ENCODE measurements at regions not wholly inside any gene's neighbourhood (a gene's known extent, or its start where the extent isn't known, plus 50 kb on each side); places are given as distances from the start of the nearest gene placed in this dataset.
"Not testable (repeated sequence)": the region's sequence is repeated elsewhere in the genome, so short reads cannot be mapped to it uniquely, and the experiment has no call there.

- not testable (repeated sequence) for TF ChIP-seq YY1 (IDR thresholded peaks at IDR 0.05; ENCODE audit: extremely low read depth, insufficient replicate concordance, low read depth, low read length); JUND (IDR thresholded peaks at IDR 0.05); ATF3 (IDR thresholded peaks at IDR 0.05); SIN3A (IDR thresholded peaks at IDR 0.05; ENCODE audit: low read depth); EZH2phosphoT487 (IDR thresholded peaks at IDR 0.05; ENCODE audit: borderline replicate concordance); MAX (IDR thresholded peaks at IDR 0.05); RAD21 (IDR thresholded peaks at IDR 0.05; ENCODE audit: low read depth); TCF7L2 (IDR thresholded peaks at IDR 0.05; ENCODE audit: borderline replicate concordance, extremely low read depth, insufficient read depth, insufficient read length); CTCF (IDR thresholded peaks at IDR 0.05 in 2 of 3, conservative IDR thresholded peaks at IDR 0.05 in 1 of 3; ENCODE audit: borderline replicate concordance in 1 of 3, insufficient read depth in 1 of 3, low read depth in 2 of 3, low read length in 2 of 3); REST (IDR thresholded peaks at IDR 0.05; ENCODE audit: low read depth); POLR2A (IDR thresholded peaks at IDR 0.05; ENCODE audit: borderline replicate concordance, extremely low read depth, insufficient read depth, insufficient read length); CEBPB (IDR thresholded peaks at IDR 0.05; ENCODE audit: low read depth); SP1 (IDR thresholded peaks at IDR 0.05; ENCODE audit: low read depth); POLR2AphosphoS5 (IDR thresholded peaks at IDR 0.05; ENCODE audit: low read depth, low read length)
Measured at GRCh38 chr1:143734261-143734660, 237.5 kb downstream of the FAM72C start.

Measured in HCT116 (cell line).